Endothelial cell of umbilical vein (primary cell): ENCODE measurements at regions not wholly inside any gene's neighbourhood (a gene's known extent, or its start where the extent isn't known, plus 50 kb on each side); places are given as distances from the start of the nearest gene placed in this dataset.

Experiments
- BruUV-seq: library from RNA; stranded (reverse); fragments of 400-500 nt; replicated peaks from 2 replicates; lab custom pipeline; 2021; lab: Mats Ljungman, UMichigan
- CTCF ChIA-PET: fragments of 300-600, 350-600 bp; sonication (Branson Sonifier 250); formaldehyde crosslinking; loops from one replicate; lab custom pipeline; 2021; ENCODE audit warnings: antibody characterized with exemption, inconsistent platforms; lab: Charles Lee
- POLR2A ChIA-PET: fragments of 300-600, 350-600 bp; sonication (Branson Sonifier 250); formaldehyde crosslinking; loops from one replicate; lab custom pipeline; 2021; ENCODE audit warnings: antibody characterized with exemption, inconsistent platforms; lab: Charles Lee
- DNase-seq: peaks from one replicate; pipeline ENCODE4 v3.0.0-alpha.2; 2011; ENCODE audit warnings: low read depth, low spot score
- FAIRE-seq: peaks from 2 replicates; lab custom pipeline; 2011; peaks lifted over from hg19 to GRCh38; lab: Jason Lieb, UNC
- H2AFZ ChIP-seq: 2 replicates; pipeline ENCODE4 v1.6.0; 2012; ENCODE audit warnings: low read depth, low read length, control low read depth, inconsistent platforms
- H3K27ac ChIP-seq: 2 replicates; pipeline ENCODE4 v1.5.1; 2011; ENCODE audit warnings: low read depth, mild to moderate bottlenecking, control low read depth, low read length, moderate library complexity; ENCODE audit not compliant: insufficient read depth
- H3K27me3 ChIP-seq, 2 experiments: 2 replicates each; pipeline versions ENCODE4 v1.6.0 to v1.6.1; 2011; ENCODE audit warnings: low read length in 2 of 2, mixed read lengths in 1 of 2; ENCODE audit not compliant: control insufficient read depth in 2 of 2, insufficient read depth in 2 of 2
- H3K36me3 ChIP-seq, 2 experiments: 2 replicates in 1 of 2; 3 replicates in 1 of 2; pipeline ENCODE4 v1.5.1; 2011; ENCODE audit warnings: low read length in 2 of 2, mild to moderate bottlenecking in 1 of 2, moderate library complexity in 1 of 2; ENCODE audit not compliant: control insufficient read depth in 2 of 2, insufficient read depth in 2 of 2; ENCODE audit errors: extremely low read depth in 1 of 2
- H3K4me1 ChIP-seq: 3 replicates; pipeline ENCODE4 v1.5.1; 2011; ENCODE audit warnings: mild to moderate bottlenecking, low read length; ENCODE audit not compliant: control insufficient read depth, insufficient read depth; ENCODE audit errors: extremely low read depth
- H3K4me2 ChIP-seq: 2 replicates; pipeline ENCODE4 v1.6.1; 2011; ENCODE audit warnings: low read length, control low read depth, mixed read lengths; ENCODE audit not compliant: insufficient read depth
- H3K4me3 ChIP-seq, 3 experiments: fragments of 200-600 bp in 1 of 3; sonication (generic), shearing (Covaris generic) in 1 of 3; replicated peaks in 1 of 3; 2 replicates each; pipeline ENCODE4 v1.5.1; 2011 to 2016; ENCODE audit warnings: control low read depth in 3 of 3, low read length in 3 of 3, mild to moderate bottlenecking in 2 of 3, inconsistent platforms in 1 of 3, low read depth in 1 of 3, moderate library complexity in 1 of 3; ENCODE audit not compliant: insufficient read depth in 1 of 3
- H3K79me2 ChIP-seq: 2 replicates; pipeline ENCODE4 v1.6.0; 2012; ENCODE audit warnings: low read length, inconsistent platforms; ENCODE audit not compliant: control insufficient read depth, insufficient read depth
- H3K9ac ChIP-seq: replicated peaks from 2 replicates; pipeline ENCODE3; 2011; ENCODE audit warnings: low read length, control low read depth; ENCODE audit not compliant: insufficient read depth; ENCODE audit errors: extremely low read depth
- H3K9me1 ChIP-seq: replicated peaks from 3 replicates; pipeline ENCODE4 v1.6.0; 2011; ENCODE audit warnings: mild to moderate bottlenecking, low read length; ENCODE audit not compliant: control insufficient read depth, insufficient read depth; ENCODE audit errors: extremely low read depth
- H3K9me3 ChIP-seq: replicated peaks from 2 replicates; pipeline ENCODE4 v1.5.1; 2012; ENCODE audit warnings: low read length, inconsistent platforms; ENCODE audit not compliant: control insufficient read depth, insufficient read depth
- H4K20me1 ChIP-seq: replicated peaks from 2 replicates; pipeline ENCODE3; 2011; ENCODE audit warnings: mild to moderate bottlenecking, low read length; ENCODE audit not compliant: control insufficient read depth, insufficient read depth; ENCODE audit errors: extremely low read depth
- CTCF ChIP-seq, 2 donors: IDR thresholded peaks; 1 replicate in 1 of 2; 2 replicates in 1 of 2; pipeline ENCODE4 v1.5.1; 2011; ENCODE audit warnings: low read length in 2 of 2, mild to moderate bottlenecking in 2 of 2, moderate library complexity in 2 of 2, control low read depth in 1 of 2, inconsistent platforms in 1 of 2, low read depth in 1 of 2; ENCODE audit not compliant: insufficient read depth in 1 of 2; ENCODE audit errors: extremely low read depth in 1 of 2
- EZH2 ChIP-seq: IDR thresholded peaks from 2 replicates; pipeline ENCODE4 v1.6.1; 2012; ENCODE audit warnings: borderline replicate concordance, low read depth, mild to moderate bottlenecking, moderate library complexity, low read length, inconsistent platforms; ENCODE audit not compliant: severe bottlenecking
- FOS ChIP-seq: IDR thresholded peaks from 2 replicates; pipeline ENCODE4 v1.6.1; 2011; ENCODE audit warnings: mild to moderate bottlenecking, low read length, moderate library complexity, borderline replicate concordance; ENCODE audit not compliant: insufficient read depth
- GATA2 ChIP-seq: IDR thresholded peaks from 2 replicates; pipeline ENCODE4 v1.7.0; 2011; ENCODE audit warnings: low read depth, mild to moderate bottlenecking, moderate library complexity, mixed read lengths, low read length; ENCODE audit not compliant: insufficient read length, insufficient read depth
- JUN ChIP-seq: IDR thresholded peaks from 2 replicates; pipeline ENCODE4 v1.6.1; 2011; ENCODE audit warnings: borderline replicate concordance, low read depth; ENCODE audit not compliant: insufficient read length, insufficient read depth
- MAX ChIP-seq: IDR thresholded peaks from 2 replicates; pipeline ENCODE4 v1.6.1; 2011; ENCODE audit not compliant: insufficient read depth, insufficient read length
- MYC ChIP-seq: IDR thresholded peaks from one replicate; pipeline ENCODE4 v1.6.1; 2011; ENCODE audit warnings: mild to moderate bottlenecking, low read depth, low read length
- POLR2A ChIP-seq: IDR thresholded peaks from 2 replicates; pipeline ENCODE4 v1.6.1; 2012; ENCODE audit warnings: low read depth, mild to moderate bottlenecking, control low read depth, low read length
- POLR2AphosphoS5 ChIP-seq: IDR thresholded peaks from 2 replicates; pipeline ENCODE4 v1.6.1; 2012; ENCODE audit warnings: low read depth, mild to moderate bottlenecking, control low read depth, low read length, moderate library complexity; ENCODE audit not compliant: insufficient read depth
- dilution Hi-C: fragments of 300-500 bp; cut with MboI; formaldehyde crosslinking; loops from one replicate; pipeline ENCODE4 v1.15.0; 2019; ENCODE audit warnings: low sequenced_read_pairs; ENCODE audit not compliant: extremely low pct_ligation_motif_present
- intact Hi-C: fragments of 100-400 bp; cut with micrococcal nuclease; formaldehyde crosslinking; loops from one replicate; pipeline ENCODE4 v1.10.0; 2022

GRCh38 chr3:159913712-159914414 is 74.8 kb upstream of the IL12A start:
- Histone ChIP-seq H3K4me1 (no peaks in the 10 kb centered on the region), H3K4me3 (no peak overlapping the region), H3K9ac (no peak overlapping the region), H3K36me3 (no peaks in the 10 kb centered on the region), H4K20me1 (no peaks in the 10 kb centered on the region), H3K27me3 (no peaks in the 10 kb centered on the region), H2AFZ (no peak overlapping the region), H3K9me1 (peaks cover 3% of the 10 kb centered on the region), H3K4me2 (no peak overlapping the region), H3K9me3 (no peaks in the 10 kb centered on the region), H3K27ac (no peak overlapping the region), H3K79me2 (no peaks in the 10 kb centered on the region)
- TF ChIP-seq MYC: no peak
- TF ChIP-seq POLR2A: no peak
- no peak for TF ChIP-seq POLR2AphosphoS5
- no peak for TF ChIP-seq EZH2
- no peak for TF ChIP-seq MAX
- TF ChIP-seq FOS: no peak
- no peak for TF ChIP-seq JUN
- TF ChIP-seq GATA2: no peak
- no peak for TF ChIP-seq CTCF (IDR thresholded peaks at IDR 0.05; ENCODE audit: extremely low read depth in 1 of 2, insufficient read depth in 1 of 2, low read depth in 1 of 2, low read length in 2 of 2)
- DNase-seq (no peak), FAIRE-seq (no peak)
- dilution Hi-C loops (no loop called here), intact Hi-C loops (no loop called here)
- ChIA-PET CTCF (interaction anchor here (1.1 to 1.8 kb wide), 3 partner anchors 73 to 92 kb away, joined by 3 to 6 read pairs (median 5); partner anchors contain the start of gene IL12A), POLR2A (no interaction called here)
- no TSS peak for BruUV-seq
